Germinal center (tissue), 1 donor: ENCODE measurements at regions not wholly inside any gene's neighbourhood (a gene's known extent, or its start where the extent isn't known, plus 50 kb on each side); places are given as distances from the start of the nearest gene placed in this dataset.

ENCODE experiments used
- DNase-seq: peaks from one replicate; pipeline ENCODE4 v3.0.0; 2012; ENCODE audit warnings: mixed read lengths, low spot score

GRCh38 chr2:220981926-220982325 lies 590.2 kb downstream of the EPHA4 start:
- no peak for DNase-seq

DNA sequence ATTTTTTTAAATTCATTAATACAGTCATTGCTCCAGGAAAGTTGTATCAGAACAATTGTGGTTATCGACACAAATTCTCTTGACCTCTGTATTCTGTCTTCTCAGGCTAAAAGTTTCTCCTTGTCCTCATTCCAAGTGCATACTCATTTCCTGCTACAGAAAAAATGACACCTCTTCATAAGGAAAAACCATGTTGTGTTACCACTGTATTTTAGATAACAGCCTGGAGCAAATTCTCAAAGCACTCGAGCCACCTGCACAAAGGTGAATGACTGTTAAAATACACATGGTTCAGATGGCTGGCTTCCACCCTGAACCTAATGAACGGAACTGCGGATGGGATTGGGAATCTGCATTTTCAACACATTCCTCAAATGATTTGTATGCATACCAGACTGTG lies 586.5 kb downstream of the EPHA4 start:
- DNase-seq = no peak

- DNase-seq = no peak
These were observed 584.3 kb downstream of the EPHA4 start for GRCh38 chr2:220987839-220988238.

- DNase-seq = no peak
These were observed 580.1 kb downstream of the EPHA4 start for GRCh38 chr2:220991972-220992371.

- no peak for DNase-seq
These were observed 577.3 kb downstream of the EPHA4 start for GRCh38 chr2:220994846-220995245.

- DNase-seq = no peak
These were observed 576.5 kb downstream of the EPHA4 start for GRCh38 chr2:220995581-220995980.

DNA sequence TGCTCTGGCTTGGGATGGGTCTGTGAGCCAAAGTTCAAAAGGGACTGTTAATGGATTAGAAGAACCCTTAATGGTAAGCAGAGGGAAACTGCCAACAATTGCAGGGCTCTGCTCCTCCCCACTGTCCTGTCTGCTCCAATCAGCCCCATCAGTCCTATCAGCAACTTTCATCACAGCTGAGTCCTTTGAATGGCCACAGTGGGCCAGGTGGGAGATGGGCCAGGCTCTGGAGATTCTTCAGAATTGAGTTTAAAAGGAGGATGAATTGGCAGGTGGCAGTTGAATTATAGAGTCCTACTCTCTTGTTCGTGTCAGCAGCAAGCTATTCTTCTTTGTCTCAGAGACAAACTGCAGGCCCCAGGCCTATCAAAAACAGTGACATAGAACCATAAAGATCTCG lies 573.9 kb downstream of the EPHA4 start:
- DNase-seq = no peak

DNA sequence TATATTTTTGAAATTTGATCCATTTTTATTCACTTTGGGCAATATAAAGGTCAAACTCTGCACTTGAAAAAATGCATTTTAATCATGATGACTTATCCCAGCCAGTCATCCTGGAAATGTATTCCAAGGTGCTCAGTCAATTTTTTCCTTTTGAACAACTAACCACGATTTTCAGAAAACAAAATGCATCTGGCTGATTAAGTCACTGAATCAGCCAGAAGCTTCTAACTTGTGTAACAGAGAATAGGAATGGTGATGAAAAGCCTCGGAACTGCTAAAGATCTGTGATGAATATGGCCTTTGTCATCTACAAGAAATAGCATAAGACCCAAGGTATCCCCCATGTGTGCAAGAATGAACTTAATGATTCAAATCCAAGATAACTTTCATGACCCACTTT lies 572.7 kb downstream of the EPHA4 start:
- no peak for DNase-seq

- DNase-seq = no peak
These were observed 570.7 kb downstream of the EPHA4 start for GRCh38 chr2:221001381-221001801.

GRCh38 chr2:221002101-221002685 lies 569.9 kb downstream of the EPHA4 start:
- DNase-seq = no peak

DNA sequence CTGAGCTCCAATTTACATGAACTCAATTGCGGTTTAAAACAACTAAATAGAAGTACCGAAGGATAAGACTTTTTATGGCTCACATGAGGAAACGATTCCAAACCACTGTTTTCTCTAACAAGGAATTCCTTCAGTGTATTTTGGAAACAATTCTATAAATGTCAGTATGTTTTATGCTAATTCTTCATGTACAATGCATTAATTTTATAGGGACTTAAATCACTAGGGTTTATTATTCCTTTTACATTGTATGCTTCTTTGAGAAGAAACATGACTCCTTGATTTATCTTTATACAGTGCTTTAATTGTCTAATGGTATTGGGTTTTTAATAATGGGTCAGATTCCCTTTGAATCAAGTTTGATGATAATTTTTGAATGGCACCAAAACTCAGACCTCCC lies 566.8 kb downstream of the EPHA4 start:
- no peak for DNase-seq

DNA sequence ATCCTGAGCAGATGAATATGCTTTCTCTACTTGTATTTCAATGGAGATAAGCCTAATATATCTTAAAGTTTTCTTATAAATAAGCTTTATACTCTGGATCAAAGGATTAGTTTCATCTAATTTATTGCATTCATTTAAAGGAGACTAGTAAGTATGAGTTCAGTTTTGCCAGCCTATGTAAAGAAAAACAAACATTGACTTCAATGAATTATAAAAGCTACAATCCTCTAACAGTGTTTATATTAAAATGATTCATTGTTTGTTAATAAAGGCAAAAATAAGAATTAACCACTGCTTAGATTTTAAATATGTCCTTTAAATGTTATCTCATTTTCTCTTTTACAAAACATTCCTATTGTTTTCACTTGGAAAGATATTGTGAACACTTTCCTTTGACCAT lies 566.0 kb downstream of the EPHA4 start:
- DNase-seq = no peak

DNA sequence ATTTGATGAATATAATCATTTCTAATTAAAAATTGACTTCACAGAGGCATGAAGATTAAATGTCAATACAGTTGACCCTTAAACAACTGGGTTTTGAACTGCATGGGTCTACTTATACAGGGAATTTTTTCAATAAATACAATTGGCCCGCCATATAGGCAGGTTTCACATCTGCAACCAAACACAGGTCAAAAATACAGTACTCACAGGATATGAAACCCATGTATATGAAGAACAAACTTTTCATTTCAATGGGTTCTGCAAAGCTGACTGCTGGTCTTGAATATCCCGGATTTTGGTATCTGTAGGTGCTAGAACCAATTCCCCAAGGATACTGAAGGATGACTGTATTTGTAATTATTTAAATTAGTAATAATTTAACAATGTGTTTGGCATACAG lies 555.6 kb downstream of the EPHA4 start:
- DNase-seq = no peak

GRCh38 chr2:221018262-221018661 lies 553.8 kb downstream of the EPHA4 start:
- no peak for DNase-seq

- no peak for DNase-seq
These were observed 552.4 kb downstream of the EPHA4 start for GRCh38 chr2:221019668-221020067.

DNA sequence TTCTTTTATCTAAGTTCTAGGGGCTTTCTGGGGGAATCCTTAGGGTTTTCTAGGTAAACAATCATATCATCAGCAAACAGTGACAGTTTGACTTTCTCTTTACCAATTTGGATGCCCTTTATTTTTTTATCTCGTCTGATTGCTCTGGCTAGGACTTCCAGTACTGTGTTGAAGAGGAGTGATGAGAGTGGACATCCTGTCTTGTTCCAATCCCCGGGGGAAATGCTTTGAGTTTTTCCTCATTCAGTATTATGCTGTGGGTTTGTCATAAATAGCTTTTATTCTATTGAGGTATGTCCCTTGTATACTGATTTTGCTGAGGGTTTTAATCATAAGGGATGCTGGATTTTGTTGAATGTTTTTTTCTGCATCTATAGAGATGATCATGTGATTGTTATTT lies 549.5 kb downstream of the EPHA4 start:
- no peak for DNase-seq

DNA sequence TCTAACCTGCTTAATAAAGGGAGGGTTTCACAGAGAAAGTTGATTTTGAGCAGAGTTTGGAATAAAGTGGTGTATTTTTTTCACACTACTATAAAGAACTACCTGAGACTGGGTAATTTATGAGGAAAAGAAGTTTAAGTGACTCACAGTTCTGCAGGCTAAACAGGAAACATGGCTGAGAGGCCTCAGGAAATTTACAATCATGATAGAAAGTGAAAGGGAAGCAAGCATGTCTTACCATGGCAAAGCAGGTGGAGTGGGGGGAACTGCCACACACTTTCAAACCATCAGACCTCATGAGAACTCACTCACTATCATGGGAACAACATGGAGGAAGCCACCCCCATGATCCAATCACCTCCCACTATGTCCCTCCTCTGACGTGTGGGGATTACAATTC lies 546.7 kb downstream of the EPHA4 start:
- DNase-seq = no peak

DNA sequence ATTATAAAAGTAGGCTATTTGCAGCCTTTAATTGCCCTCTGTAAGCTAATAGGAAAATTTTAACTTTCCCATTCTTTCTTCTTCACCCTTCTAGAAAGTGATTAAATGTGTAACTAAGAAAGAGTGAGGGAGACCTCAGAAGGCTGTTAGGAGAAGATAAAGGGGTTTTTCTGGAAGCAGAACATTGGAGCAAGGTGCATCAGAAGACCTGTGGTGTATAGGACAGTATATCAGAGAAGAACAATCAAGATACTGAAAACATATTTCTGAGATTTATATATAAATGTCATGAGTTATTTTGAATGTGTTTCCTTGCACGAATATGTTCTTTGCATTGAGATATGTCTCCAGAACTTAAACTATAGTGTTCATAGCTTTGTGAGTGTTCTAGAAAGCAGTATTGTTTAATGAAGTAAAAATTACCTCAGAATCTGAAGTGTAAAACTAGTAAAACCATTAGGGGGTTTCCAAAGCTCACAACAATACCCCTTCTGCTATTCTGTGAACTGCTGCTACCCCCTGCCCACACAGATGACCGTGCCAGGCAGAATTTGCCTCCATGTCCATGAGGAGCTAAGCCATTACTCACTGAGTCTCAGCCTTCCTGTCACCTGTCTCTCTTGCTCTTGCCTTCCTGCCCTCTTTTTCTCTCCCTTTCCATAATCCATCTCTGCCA lies 537.9 kb downstream of the EPHA4 start:
- DNase-seq = no peak

GRCh38 chr2:221034973-221035372 lies 537.1 kb downstream of the EPHA4 start:
- DNase-seq = no peak

DNA sequence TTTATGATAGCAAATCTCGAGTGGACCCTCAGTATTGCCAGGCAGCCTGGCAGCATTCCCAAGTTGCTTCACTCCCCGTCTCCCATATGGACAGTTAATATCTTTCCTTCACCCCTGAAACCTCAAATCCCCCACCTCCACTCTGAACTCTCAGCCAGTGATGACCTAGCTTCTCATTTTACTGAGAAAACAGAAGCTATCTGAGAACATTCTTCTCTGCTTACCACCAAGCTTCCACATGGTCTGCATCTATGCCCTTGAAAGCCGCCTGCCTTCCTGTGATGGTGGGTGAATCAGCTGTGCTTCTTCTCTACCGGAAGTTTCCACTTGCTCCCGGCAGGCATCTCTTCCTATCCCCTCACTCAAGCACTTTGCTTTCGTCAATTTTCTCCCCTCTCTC lies 529.2 kb downstream of the EPHA4 start:
- no peak for DNase-seq

DNA sequence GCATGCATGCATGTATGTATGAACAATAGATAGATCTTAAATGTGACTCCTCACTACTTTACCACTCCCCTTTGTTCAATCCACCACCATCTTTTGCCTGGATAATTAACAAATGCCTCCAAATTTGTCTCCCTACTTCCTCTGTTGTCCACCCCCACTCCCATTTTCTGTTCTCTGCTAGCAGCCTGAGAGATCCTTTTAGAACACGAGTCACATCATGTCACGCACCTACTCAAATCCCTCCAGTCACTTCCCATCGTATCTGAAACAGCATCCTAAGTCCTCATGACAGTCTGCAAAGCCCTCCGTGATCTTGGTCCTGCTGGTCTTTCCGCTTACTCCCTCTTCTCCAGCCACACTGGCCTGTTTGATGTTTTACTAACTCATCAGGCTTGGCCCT lies 527.3 kb downstream of the EPHA4 start:
- DNase-seq = no peak

GRCh38 chr2:221050020-221050795 lies 521.9 kb downstream of the EPHA4 start:
- no peak for DNase-seq

GRCh38 chr2:221051162-221051561 lies 520.9 kb downstream of the EPHA4 start:
- no peak for DNase-seq
